ENCODE measurements at regions not wholly inside any gene's neighbourhood (a gene's known extent, or its start where the extent isn't known, plus 50 kb on each side); places are given as distances from the start of the nearest gene placed in this dataset.

DNA sequence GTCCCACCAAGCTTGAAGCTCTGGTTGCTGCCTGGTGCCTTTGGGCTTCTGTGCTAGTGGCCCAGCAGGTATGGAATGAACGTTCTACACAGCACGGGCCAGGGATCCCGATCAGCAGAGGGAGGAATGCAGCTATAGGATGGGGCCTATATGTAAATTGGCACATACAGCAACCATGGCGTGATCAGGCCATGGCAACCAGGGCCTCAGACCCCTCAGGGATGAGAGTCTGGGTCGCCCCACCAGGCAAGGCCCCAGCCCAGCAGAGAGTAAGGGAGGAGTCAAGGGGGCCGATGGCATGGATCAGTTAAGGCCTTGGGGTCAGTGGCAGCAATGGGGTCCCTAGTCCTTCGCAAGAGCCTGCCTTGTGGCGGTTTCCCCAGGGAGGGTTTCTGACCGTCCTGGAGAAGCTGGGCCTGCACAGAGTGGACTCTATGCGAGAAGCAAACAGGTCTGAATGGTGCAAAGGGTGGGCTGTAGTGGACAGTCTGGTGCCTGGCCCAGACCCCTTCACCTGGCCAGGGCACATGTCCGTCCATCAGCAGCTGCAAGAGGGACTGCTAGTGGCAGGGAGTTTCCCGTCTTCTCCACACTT, 98.2 kb upstream of the SLC22A11 start (continued):
- TF ChIP-seq MEF2B (IDR thresholded peaks at IDR 0.05; ENCODE audit: partially characterized antibody, poor library complexity, severe bottlenecking), result no peak
- no peak for TF ChIP-seq ATF7 (IDR thresholded peaks at IDR 0.05; ENCODE audit: low read depth)
- no peak for TF ChIP-seq RCOR1 (conservative IDR thresholded peaks at IDR 0.05; ENCODE audit: low read depth, low read length)
- TF ChIP-seq, protein P1, sequence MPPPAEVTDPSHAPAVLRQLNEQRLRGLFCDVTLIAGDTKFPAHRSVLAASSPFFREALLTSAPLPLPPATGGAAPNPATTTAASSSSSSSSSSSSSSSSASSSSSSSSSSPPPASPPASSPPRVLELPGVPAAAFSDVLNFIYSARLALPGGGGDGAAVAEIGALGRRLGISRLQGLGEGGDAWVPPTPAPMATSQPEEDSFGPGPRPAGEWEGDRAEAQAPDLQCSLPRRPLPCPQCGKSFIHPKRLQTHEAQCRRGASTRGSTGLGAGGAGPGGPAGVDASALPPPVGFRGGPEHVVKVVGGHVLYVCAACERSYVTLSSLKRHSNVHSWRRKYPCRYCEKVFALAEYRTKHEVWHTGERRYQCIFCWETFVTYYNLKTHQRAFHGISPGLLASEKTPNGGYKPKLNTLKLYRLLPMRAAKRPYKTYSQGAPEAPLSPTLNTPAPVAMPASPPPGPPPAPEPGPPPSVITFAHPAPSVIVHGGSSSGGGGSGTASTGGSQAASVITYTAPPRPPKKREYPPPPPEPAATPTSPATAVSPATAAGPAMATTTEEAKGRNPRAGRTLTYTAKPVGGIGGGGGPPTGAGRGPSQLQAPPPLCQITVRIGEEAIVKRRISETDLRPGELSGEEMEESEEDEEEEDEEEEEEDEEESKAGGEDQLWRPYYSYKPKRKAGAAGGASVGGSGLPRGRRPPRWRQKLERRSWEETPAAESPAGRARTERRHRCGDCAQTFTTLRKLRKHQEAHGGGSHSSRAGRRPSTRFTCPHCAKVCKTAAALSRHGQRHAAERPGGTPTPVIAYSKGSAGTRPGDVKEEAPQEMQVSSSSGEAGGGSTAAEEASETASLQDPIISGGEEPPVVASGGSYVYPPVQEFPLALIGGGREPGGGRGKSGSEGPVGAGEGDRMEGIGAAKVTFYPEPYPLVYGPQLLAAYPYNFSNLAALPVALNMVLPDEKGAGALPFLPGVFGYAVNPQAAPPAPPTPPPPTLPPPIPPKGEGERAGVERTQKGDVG (CRISPR knock-in tag; IDR thresholded peaks at IDR 0.05), result no peak
- TF ChIP-seq SIN3A (IDR thresholded peaks at IDR 0.05; ENCODE audit: low read depth, low read length), result no peak

DNA sequence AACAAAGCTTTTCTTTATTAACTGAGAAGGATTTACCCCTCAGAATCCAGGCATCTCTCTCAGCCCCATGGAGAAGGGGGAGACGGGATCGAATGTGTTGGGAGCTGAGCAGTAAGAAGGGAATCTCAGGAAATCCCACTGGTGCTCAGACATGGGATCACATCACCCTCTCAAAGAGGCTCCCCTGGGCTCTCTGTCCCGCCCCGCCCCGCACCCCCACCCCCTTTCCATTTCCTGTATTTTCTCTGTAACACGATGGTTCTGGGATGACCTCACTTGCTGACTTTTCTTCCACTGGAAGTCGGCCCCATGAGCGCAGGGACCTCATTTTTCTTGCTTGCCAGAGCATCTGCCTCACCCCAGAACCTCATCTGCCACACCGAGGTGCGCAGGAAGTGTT, 96.7 kb upstream of the SLC22A11 start:
- in situ Hi-C loops (cut with MboI), result no loop called here
- CTCF ChIA-PET, result interaction anchor here (3.3 kb wide), 1 partner anchor 10 kb away, joined by 20 read pairs; no protein-coding TSS in a partner anchor
- TF ChIP-seq CREM (IDR thresholded peaks at IDR 0.05; ENCODE audit: low read depth), result no peak
- TF ChIP-seq, protein P2, sequence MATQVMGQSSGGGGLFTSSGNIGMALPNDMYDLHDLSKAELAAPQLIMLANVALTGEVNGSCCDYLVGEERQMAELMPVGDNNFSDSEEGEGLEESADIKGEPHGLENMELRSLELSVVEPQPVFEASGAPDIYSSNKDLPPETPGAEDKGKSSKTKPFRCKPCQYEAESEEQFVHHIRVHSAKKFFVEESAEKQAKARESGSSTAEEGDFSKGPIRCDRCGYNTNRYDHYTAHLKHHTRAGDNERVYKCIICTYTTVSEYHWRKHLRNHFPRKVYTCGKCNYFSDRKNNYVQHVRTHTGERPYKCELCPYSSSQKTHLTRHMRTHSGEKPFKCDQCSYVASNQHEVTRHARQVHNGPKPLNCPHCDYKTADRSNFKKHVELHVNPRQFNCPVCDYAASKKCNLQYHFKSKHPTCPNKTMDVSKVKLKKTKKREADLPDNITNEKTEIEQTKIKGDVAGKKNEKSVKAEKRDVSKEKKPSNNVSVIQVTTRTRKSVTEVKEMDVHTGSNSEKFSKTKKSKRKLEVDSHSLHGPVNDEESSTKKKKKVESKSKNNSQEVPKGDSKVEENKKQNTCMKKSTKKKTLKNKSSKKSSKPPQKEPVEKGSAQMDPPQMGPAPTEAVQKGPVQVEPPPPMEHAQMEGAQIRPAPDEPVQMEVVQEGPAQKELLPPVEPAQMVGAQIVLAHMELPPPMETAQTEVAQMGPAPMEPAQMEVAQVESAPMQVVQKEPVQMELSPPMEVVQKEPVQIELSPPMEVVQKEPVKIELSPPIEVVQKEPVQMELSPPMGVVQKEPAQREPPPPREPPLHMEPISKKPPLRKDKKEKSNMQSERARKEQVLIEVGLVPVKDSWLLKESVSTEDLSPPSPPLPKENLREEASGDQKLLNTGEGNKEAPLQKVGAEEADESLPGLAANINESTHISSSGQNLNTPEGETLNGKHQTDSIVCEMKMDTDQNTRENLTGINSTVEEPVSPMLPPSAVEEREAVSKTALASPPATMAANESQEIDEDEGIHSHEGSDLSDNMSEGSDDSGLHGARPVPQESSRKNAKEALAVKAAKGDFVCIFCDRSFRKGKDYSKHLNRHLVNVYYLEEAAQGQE (IDR thresholded peaks at IDR 0.05; ENCODE audit: low read depth, low read length), result no peak
- TF ChIP-seq ZBED1 (IDR thresholded peaks at IDR 0.05; ENCODE audit: borderline replicate concordance), result no peak
- TF ChIP-seq NBN (IDR thresholded peaks at IDR 0.05), result no peak
- no peak for TF ChIP-seq NR2F1 (conservative IDR thresholded peaks at IDR 0.05)
- no peak for TF ChIP-seq CBX5 (IDR thresholded peaks at IDR 0.05; ENCODE audit: low read depth)
- TF ChIP-seq FOS (IDR thresholded peaks at IDR 0.05; ENCODE audit: borderline replicate concordance, extremely low read depth, insufficient read length), result no peak
- TF ChIP-seq BMI1 (IDR thresholded peaks at IDR 0.05; ENCODE audit: borderline replicate concordance), result no peak
- TF ChIP-seq TARDBP (IDR thresholded peaks at IDR 0.05; ENCODE audit: borderline replicate concordance), result no peak

More for the DNA sequence above, 96.7 kb upstream of the SLC22A11 start:
- no peak overlapping the region for H3K4me2 ChIP-seq (ENCODE audit: control insufficient read depth, insufficient read depth)
- H3K36me3 ChIP-seq (ENCODE audit: control insufficient read depth in 2 of 2, insufficient read depth in 2 of 2, low read length in 1 of 2), result no peaks in the 10 kb centered on the region
- POLR2A ChIA-PET, result no interaction called here
- SMC1A ChIA-PET (ENCODE audit: uncharacterized antibody, unreplicated experiment), result no interaction called here
- ATAC-seq (no peak), DNase-seq (ENCODE audit: low read depth, low spot score) (no peak), FAIRE-seq (no peak)
- no peak overlapping the region for H3K4me3 ChIP-seq
- BruUV-seq (replicated peaks), result no TSS peak
- H3K79me2 ChIP-seq (ENCODE audit: control insufficient read depth, insufficient read depth, low read length), result no peaks in the 10 kb centered on the region
- H3K4me1 ChIP-seq (ENCODE audit: control insufficient read depth, insufficient read depth, low read length), result no peaks in the 10 kb centered on the region
- H3K9ac ChIP-seq (ENCODE audit: control insufficient read depth, insufficient read depth, low read length), result no peak overlapping the region
- intact Hi-C loops (cut with micrococcal nuclease; ENCODE audit: unreplicated experiment), result no loop called here
- RAD21 ChIA-PET (ENCODE audit: unreplicated experiment), result no interaction called here
- 8% methylated on average over 6 of the region's 10 CpGs for WGBS (ENCODE audit: insufficient coverage, insufficient replicate concordance, low lambda C conversion rate, missing lambda C conversion rate)
- no peaks in the 10 kb centered on the region for H4K20me1 ChIP-seq (ENCODE audit: control insufficient read depth, insufficient read depth)
- H3K9me3 ChIP-seq (replicated peaks; ENCODE audit: control insufficient read depth, insufficient read depth, low read length), result no peaks in the 10 kb centered on the region
- no peak overlapping the region for H2AFZ ChIP-seq (ENCODE audit: control insufficient read depth, low read depth, low read length)
- H3K27me3 ChIP-seq (replicated peaks in 1 of 2; ENCODE audit: control insufficient read depth in 2 of 2, insufficient read depth in 2 of 2, low read length in 1 of 2), result no peaks in the 10 kb centered on the region; a peak in 1 of 4 replicates
- H3K27ac ChIP-seq (ENCODE audit: control insufficient read depth, insufficient read depth), result no peak overlapping the region

Measured in GM12878 (cell line).